Coronary artery (tissue), 2 donors: ENCODE measurements at regions not wholly inside any gene's neighbourhood (a gene's known extent, or its start where the extent isn't known, plus 50 kb on each side); places are given as distances from the start of the nearest gene placed in this dataset.

ENCODE experiments used
- DNase-seq: peaks from one replicate; pipeline ENCODE4 v3.0.0-alpha.2; 2017; ENCODE audit warnings: low spot score
- H3K27ac ChIP-seq, 2 donors: fragments of 200-600 bp; sonication (generic); one replicate each; pipeline ENCODE4 v1.5.1; 2016 to 2019
- H3K4me3 ChIP-seq: fragments of 200-600 bp; sonication (generic); 2 replicates; pipeline ENCODE4 v1.5.1; 2016; ENCODE audit warnings: mild to moderate bottlenecking, moderate library complexity
- CTCF ChIP-seq: fragments of 200-600 bp; sonication (generic); IDR thresholded peaks from one replicate; pipeline ENCODE4 v1.5.1; 2019; ENCODE audit warnings: antibody characterized with exemption

GRCh38 chr13:83377491-83377890, 504.8 kb downstream of the SLITRK1 start:
- H3K27ac ChIP-seq, result no peak overlapping the region
- TF ChIP-seq CTCF, result no peak
- no peak for DNase-seq
- no peak overlapping the region for H3K4me3 ChIP-seq

GRCh38 chr13:83372786-83373185, 509.5 kb downstream of the SLITRK1 start:
- no peak for DNase-seq
- H3K27ac ChIP-seq, result no peak overlapping the region
- no peak overlapping the region for H3K4me3 ChIP-seq
- no peak for TF ChIP-seq CTCF

GRCh38 chr13:83365723-83366122, 516.6 kb downstream of the SLITRK1 start:
- no peak for DNase-seq
- Histone ChIP-seq H3K4me3 (no peak overlapping the region), H3K27ac (no peak overlapping the region)
- TF ChIP-seq CTCF, result no peak

GRCh38 chr13:83355041-83355440, 527.2 kb downstream of the SLITRK1 start:
- no peak for TF ChIP-seq CTCF
- Histone ChIP-seq H3K4me3 (no peak overlapping the region), H3K27ac (no peak overlapping the region)
- no peak for DNase-seq

- TF ChIP-seq CTCF, result no peak
- Histone ChIP-seq H3K27ac (no peak overlapping the region), H3K4me3 (no peak overlapping the region)
- DNase-seq, result no peak
Measured at GRCh38 chr13:83352391-83352790, 529.9 kb downstream of the SLITRK1 start.

- no peak overlapping the region for H3K4me3 ChIP-seq
- TF ChIP-seq CTCF, result no peak
- DNase-seq, result no peak
- H3K27ac ChIP-seq, result no peak overlapping the region
Measured at GRCh38 chr13:83350569-83350968, 531.7 kb downstream of the SLITRK1 start.

GRCh38 chr13:83344518-83344917, 537.8 kb downstream of the SLITRK1 start:
- H3K4me3 ChIP-seq, result no peak overlapping the region

More at GRCh38 chr13:83344518-83344917, 537.8 kb downstream of the SLITRK1 start:
- no peak overlapping the region for H3K27ac ChIP-seq
- TF ChIP-seq CTCF, result no peak
- DNase-seq, result no peak
